ENCODE measurements at regions not wholly inside any gene's neighbourhood (a gene's known extent, or its start where the extent isn't known, plus 50 kb on each side); places are given as distances from the start of the nearest gene placed in this dataset.

- DNase-seq (ENCODE audit: insufficient read length, low spot score) (no peak), FAIRE-seq (no peak)
- TF ChIP-seq POLR2A (IDR thresholded peaks at IDR 0.05; ENCODE audit: low read depth, low read length) (no peak), TAF1 (IDR thresholded peaks at IDR 0.05; ENCODE audit: low read depth, low read length) (no peak), PAX5 (IDR thresholded peaks at IDR 0.05; ENCODE audit: insufficient read depth, low read length, severe bottlenecking) (no peak), POLR2AphosphoS5 (IDR thresholded peaks at IDR 0.05; ENCODE audit: low read depth, low read length) (no peak), SPI1 (IDR thresholded peaks at IDR 0.05; ENCODE audit: low read depth, low read length) (no peak), POU2F2 (IDR thresholded peaks at IDR 0.05; ENCODE audit: low read depth, low read length) (no peak)
Measured at GRCh38 chr2:176639671-176640070, 370.4 kb downstream of the MTX2 start.

GRCh38 chr2:176641436-176641835 is 372.2 kb downstream of the MTX2 start:
- DNase-seq (ENCODE audit: insufficient read length, low spot score) (no peak), FAIRE-seq (no peak)
- TF ChIP-seq TAF1 (IDR thresholded peaks at IDR 0.05; ENCODE audit: low read depth, low read length) (no peak), POLR2A (IDR thresholded peaks at IDR 0.05; ENCODE audit: low read depth, low read length) (no peak), POLR2AphosphoS5 (IDR thresholded peaks at IDR 0.05; ENCODE audit: low read depth, low read length) (no peak), POU2F2 (IDR thresholded peaks at IDR 0.05; ENCODE audit: low read depth, low read length) (no peak), SPI1 (IDR thresholded peaks at IDR 0.05; ENCODE audit: low read depth, low read length) (no peak), PAX5 (IDR thresholded peaks at IDR 0.05; ENCODE audit: insufficient read depth, low read length, severe bottlenecking) (no peak)

DNA sequence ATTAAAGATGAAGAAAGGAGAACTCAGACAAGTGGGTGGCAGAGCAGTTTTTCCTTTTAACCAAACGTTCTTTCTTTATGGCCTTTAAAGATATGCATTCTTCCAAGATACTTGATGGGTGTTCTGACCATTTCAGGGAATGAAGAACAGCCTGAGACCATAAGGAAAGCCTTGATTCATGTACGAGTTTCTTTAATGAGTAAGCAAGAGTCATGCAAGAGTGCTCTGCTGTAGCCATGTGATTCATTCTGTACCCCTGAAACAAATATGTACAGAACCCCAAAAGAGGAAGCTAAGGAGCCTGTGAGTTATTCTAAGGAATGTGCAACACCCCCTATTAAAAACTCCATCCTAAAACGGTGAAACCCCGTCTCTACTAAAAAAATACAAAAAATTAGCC is 372.8 kb downstream of the MTX2 start:
- DNase-seq (ENCODE audit: insufficient read length, low spot score) (no peak), FAIRE-seq (no peak)

GRCh38 chr2:176643646-176644045 is 374.4 kb downstream of the MTX2 start:
- DNase-seq (ENCODE audit: insufficient read length, low spot score) (no peak), FAIRE-seq (no peak)
- TF ChIP-seq SPI1 (IDR thresholded peaks at IDR 0.05; ENCODE audit: low read depth, low read length) (no peak), PAX5 (IDR thresholded peaks at IDR 0.05; ENCODE audit: insufficient read depth, low read length, severe bottlenecking) (no peak), POU2F2 (IDR thresholded peaks at IDR 0.05; ENCODE audit: low read depth, low read length) (no peak), POLR2A (IDR thresholded peaks at IDR 0.05; ENCODE audit: low read depth, low read length) (no peak)

More for the DNA sequence above, 372.8 kb downstream of the MTX2 start:
- TF ChIP-seq POLR2AphosphoS5 (IDR thresholded peaks at IDR 0.05; ENCODE audit: low read depth, low read length) (no peak), SPI1 (IDR thresholded peaks at IDR 0.05; ENCODE audit: low read depth, low read length) (peak; percentile 27; the same call in 1 of the 2 replicates), POU2F2 (IDR thresholded peaks at IDR 0.05; ENCODE audit: low read depth, low read length) (no peak)

- DNase-seq (ENCODE audit: insufficient read length, low spot score) (no peak), FAIRE-seq (no peak)
- TF ChIP-seq SPI1 (IDR thresholded peaks at IDR 0.05; ENCODE audit: low read depth, low read length) (no peak), TAF1 (IDR thresholded peaks at IDR 0.05; ENCODE audit: low read depth, low read length) (no peak), POLR2A (IDR thresholded peaks at IDR 0.05; ENCODE audit: low read depth, low read length) (no peak), PAX5 (IDR thresholded peaks at IDR 0.05; ENCODE audit: insufficient read depth, low read length, severe bottlenecking) (no peak), POLR2AphosphoS5 (IDR thresholded peaks at IDR 0.05; ENCODE audit: low read depth, low read length) (no peak), POU2F2 (IDR thresholded peaks at IDR 0.05; ENCODE audit: low read depth, low read length) (no peak)
Measured at GRCh38 chr2:176645494-176645893, 376.3 kb downstream of the MTX2 start.

- FAIRE-seq = no peak
- no peak for TF ChIP-seq POLR2AphosphoS5 (IDR thresholded peaks at IDR 0.05; ENCODE audit: low read depth, low read length)
- TF ChIP-seq POLR2A (IDR thresholded peaks at IDR 0.05; ENCODE audit: low read depth, low read length) = no peak
- TF ChIP-seq TAF1 (IDR thresholded peaks at IDR 0.05; ENCODE audit: low read depth, low read length) = no peak
- TF ChIP-seq POU2F2 (IDR thresholded peaks at IDR 0.05; ENCODE audit: low read depth, low read length) = no peak
- TF ChIP-seq SPI1 (IDR thresholded peaks at IDR 0.05; ENCODE audit: low read depth, low read length) = no peak
- no peak for TF ChIP-seq PAX5 (IDR thresholded peaks at IDR 0.05; ENCODE audit: insufficient read depth, low read length, severe bottlenecking)
Measured at GRCh38 chr2:176646033-176646615, 376.9 kb downstream of the MTX2 start.

DNA sequence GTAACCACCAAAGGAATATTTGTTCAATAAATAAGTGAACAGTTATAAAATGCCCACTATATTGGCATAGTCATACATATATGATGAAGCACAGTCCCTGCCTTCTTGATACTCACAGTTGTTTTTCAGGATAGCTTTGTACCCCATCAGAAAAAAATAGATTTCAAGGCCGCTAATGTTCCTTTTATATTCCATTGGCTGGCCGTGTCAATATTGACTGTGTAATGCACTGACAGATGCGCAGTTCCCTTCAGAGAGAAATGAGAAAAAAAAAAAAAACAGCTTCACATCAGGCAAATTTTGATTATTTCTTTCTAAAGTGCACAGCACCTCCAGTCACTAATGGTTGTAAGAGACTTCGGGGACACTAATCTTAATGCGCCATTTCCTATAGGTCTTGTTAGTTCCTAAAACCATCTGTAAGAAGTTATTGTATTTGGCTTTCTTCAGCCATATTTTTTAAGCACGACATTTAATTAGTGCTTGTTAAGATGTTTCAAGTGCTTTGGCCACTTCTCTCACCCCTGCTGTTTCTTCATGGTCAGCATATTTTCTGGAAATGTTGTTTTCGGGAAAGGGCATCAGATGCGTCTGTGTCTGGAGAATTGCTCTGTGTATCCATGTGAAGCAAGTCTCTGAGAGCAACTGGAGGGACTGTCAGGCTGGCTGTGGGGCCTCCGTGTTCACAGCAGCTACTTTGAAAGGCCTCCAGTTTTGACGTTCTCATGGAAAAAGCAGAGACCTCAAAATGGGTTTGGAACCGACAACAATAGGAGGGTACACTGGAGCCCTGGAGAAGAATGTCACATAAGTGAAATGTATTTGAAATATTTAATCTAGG is 378.3 kb downstream of the MTX2 start:
- FAIRE-seq = no peak
- TF ChIP-seq POU2F2 (IDR thresholded peaks at IDR 0.05; ENCODE audit: low read depth, low read length) = no peak
- TF ChIP-seq PAX5 (IDR thresholded peaks at IDR 0.05; ENCODE audit: insufficient read depth, low read length, severe bottlenecking) = no peak
- TF ChIP-seq POLR2A (IDR thresholded peaks at IDR 0.05; ENCODE audit: low read depth, low read length) = no peak
- no peak for TF ChIP-seq SPI1 (IDR thresholded peaks at IDR 0.05; ENCODE audit: low read depth, low read length)
- no peak for TF ChIP-seq POLR2AphosphoS5 (IDR thresholded peaks at IDR 0.05; ENCODE audit: low read depth, low read length)
- no peak for TF ChIP-seq TAF1 (IDR thresholded peaks at IDR 0.05; ENCODE audit: low read depth, low read length)
- no peak for DNase-seq (ENCODE audit: insufficient read length, low spot score)

More at GRCh38 chr2:176646033-176646615, 376.9 kb downstream of the MTX2 start:
- no peak for DNase-seq (ENCODE audit: insufficient read length, low spot score)

GRCh38 chr2:176648700-176649297 is 379.6 kb downstream of the MTX2 start:
- no peak for TF ChIP-seq POLR2AphosphoS5 (IDR thresholded peaks at IDR 0.05; ENCODE audit: low read depth, low read length)
- no peak for DNase-seq (ENCODE audit: insufficient read length, low spot score)
- no peak for FAIRE-seq

DNA sequence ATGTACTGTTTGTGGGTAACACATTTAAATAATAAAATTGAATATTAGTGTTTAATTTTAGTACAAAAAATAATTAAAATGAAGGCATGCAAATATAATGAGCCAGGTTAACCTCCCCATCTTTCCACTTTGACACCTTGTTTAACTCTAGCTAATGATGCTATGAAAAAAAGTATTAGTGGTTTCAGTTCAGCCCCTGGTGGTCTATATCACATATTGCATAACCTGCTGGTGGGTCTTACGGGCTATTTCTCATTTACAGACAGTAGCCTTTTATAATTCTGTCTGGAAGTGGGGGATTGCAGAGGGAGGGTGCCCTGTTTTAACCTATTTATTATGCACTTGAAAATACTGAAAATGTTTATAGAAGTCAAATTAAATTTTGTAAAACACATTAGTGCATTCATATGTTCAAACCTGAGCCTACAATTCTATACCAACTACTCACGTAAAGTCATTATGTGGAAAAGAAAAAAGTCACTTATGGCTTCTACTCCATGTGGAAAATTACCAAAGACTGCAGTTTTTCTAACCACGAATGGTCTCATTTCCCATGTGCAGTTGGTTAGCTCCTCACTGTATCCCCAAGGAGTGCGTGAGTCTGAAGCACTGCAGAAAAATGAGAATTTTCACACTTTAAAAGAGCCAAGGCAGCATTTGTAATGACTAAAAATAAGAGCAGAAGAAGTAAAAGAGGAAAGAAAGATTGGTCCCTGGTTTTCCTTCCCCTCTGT is 381.0 kb downstream of the MTX2 start:
- FAIRE-seq = no peak
- TF ChIP-seq POLR2AphosphoS5 (IDR thresholded peaks at IDR 0.05; ENCODE audit: low read depth, low read length) = no peak
- TF ChIP-seq SPI1 (IDR thresholded peaks at IDR 0.05; ENCODE audit: low read depth, low read length) = no peak
- TF ChIP-seq POLR2A (IDR thresholded peaks at IDR 0.05; ENCODE audit: low read depth, low read length) = no peak
- TF ChIP-seq PAX5 (IDR thresholded peaks at IDR 0.05; ENCODE audit: insufficient read depth, low read length, severe bottlenecking) = no peak

More for the DNA sequence above, 381.0 kb downstream of the MTX2 start:
- DNase-seq (ENCODE audit: insufficient read length, low spot score) = no peak

Measured in GM12891 (cell line).